Adipose tissue (tissue), 3 donors: ENCODE measurements at regions not wholly inside any gene's neighbourhood (a gene's known extent, or its start where the extent isn't known, plus 50 kb on each side); places are given as distances from the start of the nearest gene placed in this dataset.

Experiments
- H3K27ac ChIP-seq: one replicate; pipeline ENCODE4 v1.5.1; 2013; ENCODE audit warnings: low read depth, low read length
- WGBS, 3 donors: extraction: QIAGEN DNeasy Blood & Tissue Kit; methylation state at CpG; one replicate each; pipeline ENCODE4 v1.1.7; 2013; 5-methylcytosine and 5-hydroxymethylcytosine counted together
- donor health status: healthy with polysubstance abuse.
- donor health status: Bipolar disorder and iron deficiency.
- donor health status: healthy.

DNA sequence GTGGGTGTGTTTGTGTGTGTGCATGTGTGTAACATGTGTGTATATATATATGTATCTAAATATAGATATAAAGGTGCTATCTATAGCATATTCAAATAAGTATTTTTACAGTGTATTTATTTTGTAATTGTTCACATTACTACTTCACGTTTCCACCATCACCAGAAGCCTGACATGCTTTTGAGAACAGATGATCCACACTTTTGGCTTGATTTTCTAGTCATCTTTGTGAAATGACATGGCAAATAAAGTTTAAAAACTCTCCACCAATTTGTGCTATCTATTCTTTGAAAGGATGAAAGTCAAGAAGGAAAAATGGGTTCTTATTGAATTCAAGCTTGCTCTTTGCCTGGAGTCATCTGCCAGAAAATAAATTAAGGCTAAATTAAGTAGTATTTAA lies 294.0 kb upstream of the AKR1E2 start:
- WGBS, 3 donors, result 44 to 69% (median 66%) methylated on average over 1 of the region's 1 CpG
- H3K27ac ChIP-seq, result no peak overlapping the region

GRCh38 chr10:4529266-4529665 lies 296.7 kb upstream of the AKR1E2 start:
- H3K27ac ChIP-seq, result no peak overlapping the region

- H3K27ac ChIP-seq, result no peak overlapping the region
- WGBS, 3 donors, result 66 to 73% (median 67%) methylated on average over 7 of the region's 7 CpGs
Measured at GRCh38 chr10:4527281-4527970, 298.6 kb upstream of the AKR1E2 start.

DNA sequence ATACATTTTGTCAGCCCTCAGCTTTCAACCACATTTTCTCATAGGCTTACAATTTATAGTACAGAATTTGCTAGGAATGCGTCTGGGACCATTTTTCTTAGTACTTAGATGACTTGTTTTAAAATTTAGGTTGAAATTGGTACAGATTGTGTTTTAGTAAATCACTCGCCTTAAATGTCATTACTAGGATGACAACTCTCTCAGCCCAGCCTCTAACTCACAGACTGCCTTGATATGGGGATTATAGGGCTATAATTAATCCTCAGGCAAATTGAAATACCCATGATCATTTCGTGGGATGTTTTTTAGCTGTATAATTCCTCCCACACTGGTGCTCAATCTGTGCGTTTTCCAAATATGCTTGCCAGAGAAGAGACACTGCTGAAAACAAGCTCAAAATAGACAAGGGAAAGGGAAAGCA lies 299.7 kb upstream of the AKR1E2 start:
- WGBS, 3 donors, result 49 to 56% (median 51%) methylated on average over 4 of the region's 4 CpGs
- H3K27ac ChIP-seq, result no peak overlapping the region

GRCh38 chr10:4525103-4525502 lies 300.9 kb upstream of the AKR1E2 start:
- no peak overlapping the region for H3K27ac ChIP-seq
- WGBS, 3 donors, result 33 to 73% (median 61%) methylated on average over 1 of the region's 1 CpG

DNA sequence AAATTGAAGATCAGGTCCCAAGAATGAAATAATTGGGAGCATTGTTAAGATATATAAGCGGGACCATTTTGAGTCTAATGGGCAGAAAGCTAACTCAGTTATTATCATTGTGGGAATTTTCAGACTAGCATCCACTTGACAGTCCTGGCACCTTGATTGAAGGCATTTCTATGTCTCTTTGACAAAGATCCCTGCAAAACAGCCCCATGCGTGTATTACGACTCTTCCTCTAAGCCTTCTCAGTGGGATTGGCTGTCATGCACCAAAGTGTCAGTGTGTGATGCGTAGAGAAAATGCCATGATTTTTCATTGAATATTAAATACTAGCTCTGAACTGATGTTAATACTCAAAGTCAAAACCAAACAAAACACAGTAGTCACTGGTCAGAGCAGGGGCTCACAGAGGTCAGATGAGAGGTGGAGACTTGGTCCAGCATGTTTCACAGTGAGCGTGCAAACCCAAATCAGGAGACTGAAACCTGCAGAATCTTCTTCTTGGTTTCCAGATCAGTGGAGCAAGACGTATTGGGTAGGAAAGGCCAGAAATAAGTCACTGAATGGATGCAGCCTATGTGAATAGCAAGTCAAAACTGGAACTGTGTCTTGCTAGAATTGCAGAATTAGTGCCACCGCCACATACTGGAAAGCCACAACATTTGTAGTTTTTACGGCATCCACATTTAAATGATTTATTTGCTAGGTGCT lies 303.6 kb upstream of the AKR1E2 start:
- WGBS, 3 donors, result 88 to 96% (median 95%) methylated on average over 8 of the region's 8 CpGs
- H3K27ac ChIP-seq, result no peak overlapping the region

- 49 to 99% (median 94%) methylated on average over 3 of the region's 3 CpGs for WGBS, 3 donors
- H3K27ac ChIP-seq, result no peak overlapping the region
Measured at GRCh38 chr10:4519658-4520402, 306.2 kb upstream of the AKR1E2 start.

DNA sequence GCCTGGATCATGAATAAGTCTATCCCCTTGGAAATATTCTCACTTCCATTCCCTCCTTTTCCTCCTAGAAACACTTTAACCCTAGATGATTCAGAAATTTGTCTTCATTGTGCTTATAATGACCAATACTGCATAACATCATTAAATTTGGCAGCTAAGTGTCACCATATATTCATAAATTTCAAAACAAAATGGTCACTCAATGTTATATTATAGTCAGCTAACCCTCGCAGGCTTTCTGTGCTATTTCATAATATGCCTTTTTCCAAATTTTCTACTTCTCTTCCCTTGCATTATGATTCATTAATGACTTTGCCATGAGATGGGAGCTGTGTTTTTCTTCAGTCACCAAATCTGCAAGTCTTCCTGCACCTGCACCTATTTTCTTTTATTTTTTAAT lies 308.3 kb upstream of the AKR1E2 start:
- H3K27ac ChIP-seq, result no peak overlapping the region
- 90 to 96% (median 92%) methylated on average over 1 of the region's 1 CpG for WGBS, 3 donors

DNA sequence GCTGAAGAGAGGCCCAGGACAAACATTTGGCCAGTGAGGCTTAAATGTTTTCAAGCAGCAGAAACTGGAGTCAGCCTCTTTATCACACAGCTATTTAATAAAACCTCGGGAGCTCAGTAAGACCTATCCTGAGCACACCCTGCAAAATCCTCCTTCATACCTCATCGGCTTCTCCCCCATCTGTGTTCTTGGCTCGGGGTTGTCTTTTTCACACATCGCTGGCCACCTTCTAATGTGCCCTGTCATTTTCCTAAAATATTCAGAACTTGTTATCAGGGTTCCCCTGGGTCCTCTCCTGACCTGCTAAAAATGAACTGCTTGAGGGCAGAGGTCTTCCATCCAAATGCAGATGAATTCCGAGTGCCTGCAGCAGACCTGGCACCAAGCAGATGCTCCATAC lies 310.3 kb upstream of the AKR1E2 start:
- 76 to 86% (median 84%) methylated on average over 5 of the region's 5 CpGs for WGBS, 3 donors
- H3K27ac ChIP-seq, result no peak overlapping the region

DNA sequence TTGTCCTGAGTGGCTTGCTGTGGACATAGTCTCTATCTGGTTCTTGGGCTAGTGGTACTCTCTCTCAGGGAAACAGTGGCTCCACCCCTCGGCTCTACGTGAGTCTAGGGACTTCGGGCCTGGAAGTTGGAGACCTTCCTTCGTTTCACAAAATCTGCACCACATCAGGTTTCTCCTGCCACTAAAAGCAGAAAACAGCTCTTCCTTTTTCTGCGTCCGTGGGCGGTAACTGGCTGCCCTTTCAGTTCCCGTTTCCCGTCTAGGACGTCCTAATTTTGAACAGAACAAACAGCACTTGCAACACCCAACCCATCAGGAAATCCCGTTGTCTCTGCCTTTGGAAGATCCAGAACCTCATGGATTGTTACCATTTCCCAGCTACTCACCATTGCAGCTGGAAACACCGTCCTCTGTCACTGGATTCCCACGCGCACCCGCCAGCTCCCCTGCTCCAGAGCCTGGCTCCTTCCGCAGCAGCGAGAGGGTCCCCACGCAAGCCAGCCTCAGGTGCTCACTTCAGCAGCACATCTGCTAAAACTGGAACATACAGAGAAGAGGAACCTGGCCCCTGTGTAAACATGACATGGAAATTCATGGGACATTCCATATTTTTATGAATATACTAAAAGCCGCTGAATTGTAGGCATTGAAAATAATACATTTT lies 311.4 kb upstream of the AKR1E2 start:
- H3K27ac ChIP-seq, result no peak overlapping the region
- 42 to 74% (median 43%) methylated on average over 19 of the region's 19 CpGs for WGBS, 3 donors

DNA sequence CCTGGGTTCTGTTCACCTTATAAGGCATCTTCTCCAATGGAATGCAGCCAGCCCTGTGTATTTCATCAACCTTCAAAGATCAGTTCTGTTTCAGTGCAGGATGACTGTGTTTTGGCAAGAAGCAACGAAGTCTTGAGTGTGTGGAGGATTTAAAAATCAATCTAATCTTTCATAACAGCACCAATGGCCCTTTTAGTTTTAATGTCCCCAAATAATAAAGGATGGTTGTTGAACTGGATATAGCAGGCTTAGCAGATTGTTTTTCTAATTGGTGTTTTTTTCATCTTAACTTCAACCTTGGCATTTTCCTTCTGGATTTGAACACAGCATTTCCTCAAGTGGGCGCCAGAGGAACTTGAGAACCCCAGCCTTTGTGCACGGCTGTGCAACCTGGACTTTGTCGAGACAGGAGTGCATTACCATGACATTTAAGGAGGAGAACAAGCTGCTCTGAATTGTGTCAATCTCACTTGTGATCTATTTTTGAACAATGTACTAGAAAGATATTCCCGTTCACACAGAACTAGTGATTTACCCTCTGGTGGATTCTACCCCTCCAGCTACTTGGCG lies 313.3 kb upstream of the AKR1E2 start:
- WGBS, 3 donors, result 41 to 59% (median 56%) methylated on average over 6 of the region's 6 CpGs
- H3K27ac ChIP-seq, result no peak overlapping the region

DNA sequence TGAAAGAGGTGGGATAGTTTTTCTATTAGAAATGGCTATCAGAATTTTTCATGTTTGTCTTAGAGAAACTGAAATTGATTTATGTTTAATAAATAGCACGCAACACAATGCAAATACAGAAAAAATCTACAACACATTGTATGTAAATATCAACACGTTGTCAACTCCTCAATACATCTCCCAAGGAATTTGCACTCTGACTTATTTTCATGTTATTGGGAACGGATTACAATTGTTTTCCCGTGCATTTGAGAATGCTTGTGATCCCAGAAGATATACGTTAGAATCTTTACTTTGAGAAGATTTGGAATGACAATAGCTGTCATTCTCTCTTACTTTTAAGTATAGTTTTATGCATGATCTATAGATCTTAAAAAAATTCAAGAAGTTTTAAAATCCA lies 313.8 kb upstream of the AKR1E2 start:
- WGBS, 3 donors, result 63 to 90% (median 88%) methylated on average over 5 of the region's 5 CpGs
- no peak overlapping the region for H3K27ac ChIP-seq

DNA sequence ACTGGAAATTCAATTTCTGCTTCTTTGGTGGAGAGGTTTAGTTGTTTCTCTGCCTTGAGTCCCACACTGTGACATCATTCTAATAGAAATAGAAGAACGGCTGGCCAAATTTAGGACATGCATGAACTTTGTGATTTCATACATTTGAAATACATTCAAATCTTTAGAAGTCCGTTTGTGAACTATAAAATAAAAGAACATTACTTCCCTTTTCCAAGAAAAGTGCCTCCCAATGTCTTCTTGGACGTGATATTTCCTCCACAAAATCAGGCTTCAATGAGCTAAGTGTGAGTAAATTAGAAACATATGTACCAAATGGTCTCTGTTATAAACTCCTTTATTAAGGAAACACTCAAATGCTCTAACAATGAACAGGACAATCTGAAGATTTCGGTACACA lies 314.5 kb upstream of the AKR1E2 start:
- no peak overlapping the region for H3K27ac ChIP-seq
- 51 to 58% (median 57%) methylated on average over 4 of the region's 4 CpGs for WGBS, 3 donors

DNA sequence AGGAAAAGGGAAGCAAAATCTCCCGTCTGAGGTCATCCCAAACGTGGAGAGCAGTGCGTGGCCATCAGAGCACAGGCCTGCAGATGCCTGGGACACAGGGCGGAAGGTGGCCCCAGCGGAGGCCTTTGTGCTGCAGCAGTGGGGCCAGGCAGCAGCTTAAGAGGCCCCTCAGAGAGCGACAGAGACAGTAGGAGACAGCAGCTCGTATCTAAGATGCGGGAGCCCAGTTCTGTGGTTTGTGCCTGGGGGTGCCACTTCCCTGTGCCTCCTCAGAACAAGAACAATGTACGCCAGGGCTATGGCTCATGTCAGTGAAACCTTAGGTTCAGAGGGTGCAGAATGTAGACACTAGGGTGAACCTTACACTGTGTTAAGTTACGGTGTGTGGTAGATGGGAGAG lies 316.6 kb upstream of the AKR1E2 start:
- H3K27ac ChIP-seq, result no peak overlapping the region
- 80 to 94% (median 90%) methylated on average over 10 of the region's 10 CpGs for WGBS, 3 donors

DNA sequence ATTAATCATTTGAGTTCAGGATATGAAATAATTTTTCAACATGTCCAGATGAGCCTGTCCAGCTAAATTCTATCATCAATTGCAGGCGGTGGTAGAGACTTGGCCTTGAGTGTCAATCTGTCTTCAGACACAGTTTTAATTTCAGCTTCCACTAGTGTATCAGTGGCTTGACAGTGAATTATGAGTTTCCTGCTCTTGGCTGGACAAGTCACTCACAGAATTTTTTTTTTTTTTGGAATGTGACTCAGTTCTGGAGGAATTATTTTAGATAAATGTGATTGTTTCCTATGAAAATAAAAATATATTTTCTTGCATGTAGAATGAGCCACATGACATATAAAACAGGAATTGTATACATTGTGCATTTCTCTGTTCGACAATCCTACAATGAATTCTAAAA lies 319.9 kb upstream of the AKR1E2 start:
- no peak overlapping the region for H3K27ac ChIP-seq
- 70 to 95% (median 91%) methylated on average over 2 of the region's 2 CpGs for WGBS, 3 donors

DNA sequence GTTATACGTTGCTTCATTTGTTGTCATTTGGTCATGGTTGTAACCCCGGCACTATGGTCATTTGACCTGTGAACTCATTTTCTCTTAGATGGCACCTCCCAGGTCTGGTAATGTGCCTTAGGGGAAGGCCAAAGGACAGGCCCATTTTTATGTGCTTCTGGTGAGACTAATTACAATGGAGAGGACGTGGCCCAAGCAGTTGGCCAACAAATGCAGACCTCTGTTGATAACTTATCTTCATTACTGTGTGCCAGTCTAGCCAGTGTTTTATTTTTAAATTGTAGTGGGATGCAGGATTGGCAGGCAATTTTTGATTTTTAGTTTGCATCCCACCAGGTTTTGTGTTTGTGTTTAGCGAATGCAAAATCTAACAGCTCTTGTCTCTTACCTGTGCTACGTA lies 321.5 kb upstream of the AKR1E2 start:
- 88 to 96% (median 95%) methylated on average over 5 of the region's 5 CpGs for WGBS, 3 donors
- no peak overlapping the region for H3K27ac ChIP-seq

DNA sequence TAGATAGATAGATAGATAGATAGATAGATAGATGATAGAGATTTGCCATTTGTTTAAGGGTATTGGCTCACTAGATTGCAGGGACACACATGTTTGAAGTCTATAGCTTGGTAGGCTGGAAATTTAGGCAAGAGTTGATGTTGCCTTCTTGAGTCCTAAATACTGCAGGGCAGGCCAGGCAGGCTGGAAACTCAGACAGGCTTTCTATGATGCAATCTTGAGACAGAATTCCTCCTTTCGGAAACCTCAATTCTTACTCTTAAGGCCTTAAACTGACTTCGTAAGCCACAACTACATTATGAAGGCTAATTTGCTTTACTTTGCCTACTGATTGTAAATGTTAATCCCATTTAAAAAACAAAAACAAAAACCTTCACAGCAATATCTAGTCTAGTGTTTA lies 322.9 kb upstream of the AKR1E2 start:
- WGBS, 3 donors, result 74 to 92% (median 86%) methylated on average over 2 of the region's 2 CpGs
- H3K27ac ChIP-seq, result no peak overlapping the region

DNA sequence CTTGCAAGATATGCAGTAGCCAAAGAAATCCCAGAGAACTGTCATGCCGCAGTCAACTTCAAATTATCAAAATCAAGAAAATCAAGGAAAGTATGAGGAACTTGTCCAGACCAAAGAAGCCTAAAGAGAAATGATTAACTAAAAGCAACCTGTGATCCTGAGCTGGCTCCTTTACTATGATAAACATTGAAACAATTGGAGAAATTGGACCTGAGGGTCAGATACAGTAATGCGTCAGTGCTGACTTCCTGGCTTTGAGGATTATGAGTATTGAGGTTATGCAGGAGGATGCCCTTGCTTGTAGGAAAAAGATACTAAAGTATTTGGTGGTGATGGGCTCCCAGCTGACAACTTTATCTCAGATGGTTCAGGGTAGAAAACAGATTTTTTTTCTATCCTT lies 324.7 kb upstream of the AKR1E2 start:
- H3K27ac ChIP-seq, result no peak overlapping the region
- 40 to 96% (median 89%) methylated on average over 2 of the region's 2 CpGs for WGBS, 3 donors
